HepG2 (cell line): ENCODE measurements at regions not wholly inside any gene's neighbourhood (a gene's known extent, or its start where the extent isn't known, plus 50 kb on each side); places are given as distances from the start of the nearest gene placed in this dataset.

Source experiments
- ATAC-seq: fragments of 200-7000 bp; cut with Tn5 transposase; 3 replicates; pipeline ENCODE4 v1.9.1; 2020; ENCODE audit warnings: mild to moderate bottlenecking, moderate library complexity
- BruUV-seq: library from RNA; stranded (reverse); fragments of 400-500 nt; replicated peaks from 2 replicates; lab custom pipeline; 2021; lab: Mats Ljungman, UMichigan
- CTCF ChIA-PET: fragments of 300-600 bp; formaldehyde crosslinking; extraction: SDS; loops from one replicate; lab custom pipeline; 2021; ENCODE audit warnings: low total read pairs, inconsistent platforms, low intra/inter-chr PET ratio; lab: Yijun Ruan, JAX
- POLR2A ChIA-PET: fragments of 350-600 bp; sonication (Branson Sonifier 250); formaldehyde crosslinking; loops from one replicate; lab custom pipeline; 2020; ENCODE audit warnings: antibody characterized with exemption, inconsistent platforms; lab: Yijun Ruan, JAX
- DNase-seq: peaks from one replicate; pipeline ENCODE4 v3.0.0-alpha.2; 2015; ENCODE audit warnings: low spot score
- FAIRE-seq: peaks from 3 replicates; lab custom pipeline; 2011; peaks lifted over from hg19 to GRCh38; lab: Jason Lieb, UNC
- H2AFZ ChIP-seq: one replicate; pipeline ENCODE4 v1.6.1; 2011; ENCODE audit warnings: low read length, inconsistent platforms
- H3K27ac ChIP-seq: fragments of 300-600 bp; 3 replicates; pipeline ENCODE4 v1.8.0; 2011; ENCODE audit warnings: mixed run types, mild to moderate bottlenecking, mixed read lengths, low read length, inconsistent platforms; ENCODE audit not compliant: insufficient read depth; ENCODE audit errors: extremely low read length
- H3K27me3 ChIP-seq, 2 experiments: fragments of 200-600 bp in 1 of 2; 2 replicates in 1 of 2; 3 replicates in 1 of 2; pipeline versions ENCODE4 v1.6.0 to v1.8.0; 2011; ENCODE audit warnings: low read length in 2 of 2, mild to moderate bottlenecking in 2 of 2, moderate library complexity in 2 of 2, inconsistent platforms in 1 of 2; ENCODE audit not compliant: insufficient read depth in 2 of 2, control insufficient read depth in 1 of 2
- H3K36me3 ChIP-seq, 2 experiments: fragments of 200-600 bp in 1 of 2; replicated peaks in 1 of 2; 2 replicates in 1 of 2; 3 replicates in 1 of 2; pipeline versions ENCODE4 v1.5.1 to v1.8.0; 2011; ENCODE audit warnings: low read length in 2 of 2, inconsistent platforms in 1 of 2; ENCODE audit not compliant: insufficient read depth in 2 of 2, control insufficient read depth in 1 of 2
- H3K4me1 ChIP-seq: 2 replicates; pipeline ENCODE4 v1.5.1; 2012; ENCODE audit warnings: low read length, inconsistent platforms; ENCODE audit not compliant: insufficient read depth
- H3K4me2 ChIP-seq: 2 replicates; pipeline ENCODE4 v1.6.0; 2011; ENCODE audit warnings: low read depth, low read length, inconsistent platforms
- H3K4me3 ChIP-seq, 3 experiments: fragments of 200-600 bp in 1 of 3; sonication (generic), shearing (Covaris generic) in 1 of 3; replicated peaks in 1 of 3; 2 replicates each; pipeline ENCODE4 v1.5.1; 2011 to 2016; ENCODE audit warnings: low read length in 3 of 3, inconsistent platforms in 2 of 3, low read depth in 2 of 3, mild to moderate bottlenecking in 2 of 3, control low read depth in 1 of 3, mixed read lengths in 1 of 3; ENCODE audit not compliant: insufficient read depth in 1 of 3
- H3K79me2 ChIP-seq: one replicate; pipeline ENCODE4 v1.6.1; 2011; ENCODE audit warnings: low read length, inconsistent platforms; ENCODE audit not compliant: insufficient read depth
- H3K9ac ChIP-seq: 2 replicates; pipeline ENCODE4 v1.6.0; 2011; ENCODE audit warnings: mild to moderate bottlenecking, low read depth, low read length, inconsistent platforms; ENCODE audit not compliant: insufficient read depth
- H3K9me3 ChIP-seq: 2 replicates; pipeline ENCODE4 v1.5.1; 2012; ENCODE audit warnings: mild to moderate bottlenecking, low read length
- H4K20me1 ChIP-seq: 2 replicates; pipeline ENCODE4 v1.6.0; 2011; ENCODE audit warnings: inconsistent platforms, mild to moderate bottlenecking, low read length, moderate library complexity; ENCODE audit not compliant: insufficient read depth
- CEBPB ChIP-seq: IDR thresholded peaks from 2 replicates; pipeline ENCODE4 v1.6.1; 2011; ENCODE audit warnings: low read depth, low read length, improper control_type of control experiment, borderline replicate concordance
- CEBPG ChIP-seq: IDR thresholded peaks from 2 replicates; pipeline ENCODE4 v1.6.1; 2016
- GLMP ChIP-seq: sonication (generic); formaldehyde crosslinking; IDR thresholded peaks from 2 replicates; pipeline ENCODE4 v1.9.0; 2021; ENCODE audit warnings: missing genetic modification reagents, mild to moderate bottlenecking, borderline replicate concordance
- HNRNPK ChIP-seq: fragments of 200-400 bp; formaldehyde crosslinking; IDR thresholded peaks from 2 replicates; pipeline ENCODE4 v1.6.1; 2018; ENCODE audit warnings: low read length, low read depth, moderate library complexity, mild to moderate bottlenecking; ENCODE audit not compliant: poor library complexity, severe bottlenecking
- KDM3A ChIP-seq: IDR thresholded peaks from 2 replicates; pipeline ENCODE4 v1.6.1; 2018; ENCODE audit warnings: low read depth, missing compliant biosample characterization
- MYNN ChIP-seq: sonication (generic); formaldehyde crosslinking; IDR thresholded peaks from 2 replicates; pipeline ENCODE4 v1.4.0; 2020; ENCODE audit warnings: mild to moderate bottlenecking, low read depth, missing genetic modification reagents
- PHF5A ChIP-seq: IDR thresholded peaks from one replicate; pipeline ENCODE4 v1.6.1; 2018; ENCODE audit warnings: low read depth, missing genetic modification reagents; ENCODE audit not compliant: unreplicated experiment
- RARA ChIP-seq: IDR thresholded peaks from 2 replicates; pipeline ENCODE4 v1.6.1; 2016; ENCODE audit warnings: missing genetic modification reagents, missing compliant biosample characterization
- SAFB2 ChIP-seq: sonication (generic); formaldehyde crosslinking; IDR thresholded peaks from 2 replicates; pipeline ENCODE4 v1.5.1; 2020; ENCODE audit warnings: missing genetic modification reagents, low read depth, mild to moderate bottlenecking, borderline replicate concordance
- SOX5 ChIP-seq: IDR thresholded peaks from 2 replicates; pipeline ENCODE4 v1.6.1; 2016; ENCODE audit warnings: borderline replicate concordance
- SOX6 ChIP-seq, 2 experiments: fragments of 450-650 bp in 1 of 2; sonication (generic) in 1 of 2; formaldehyde crosslinking in 1 of 2; IDR thresholded peaks; 2 replicates each; pipeline versions ENCODE4 v1.4.0 to v1.6.1; 2017 to 2020; ENCODE audit warnings: antibody characterized with exemption in 1 of 2, mild to moderate bottlenecking in 1 of 2, missing genetic modification reagents in 1 of 2
- TEAD2 ChIP-seq: sonication (generic); formaldehyde crosslinking; IDR thresholded peaks from 2 replicates; pipeline ENCODE4 v1.9.0; 2021; ENCODE audit warnings: missing genetic modification reagents
- WIZ ChIP-seq: sonication (generic); formaldehyde crosslinking; IDR thresholded peaks from 2 replicates; pipeline ENCODE4 v1.5.1; 2020; ENCODE audit warnings: mild to moderate bottlenecking, missing genetic modification reagents
- YY1 ChIP-seq: IDR thresholded peaks from 2 replicates; pipeline ENCODE4 v1.6.1; 2011; ENCODE audit warnings: low read length, low read depth, moderate library complexity, mild to moderate bottlenecking; ENCODE audit not compliant: insufficient read depth, insufficient replicate concordance
- ZNF720 ChIP-seq: sonication (generic); formaldehyde crosslinking; IDR thresholded peaks from 2 replicates; pipeline ENCODE4 v1.4.0; 2020; ENCODE audit warnings: missing genetic modification reagents
- ZNF891 ChIP-seq: sonication (generic); formaldehyde crosslinking; IDR thresholded peaks from 2 replicates; pipeline ENCODE4 v1.5.0; 2020; ENCODE audit warnings: mild to moderate bottlenecking, missing genetic modification reagents
- WGBS: methylation state at CpG from one replicate; pipeline ENCODE4 v1.1.6; 2017; ENCODE audit warnings: low lambda C conversion rate; 5-methylcytosine and 5-hydroxymethylcytosine counted together
- in situ Hi-C: cut with HindIII; loops from 2 replicates; pipeline ENCODE4 v1.10.0; 2017; ENCODE audit warnings: low pct_unique_long_range_greater_than_20kb; ENCODE audit not compliant: extremely low pct_ligation_motif_present
- intact Hi-C: fragments of 100-400 bp; cut with micrococcal nuclease; formaldehyde crosslinking; loops from one replicate; pipeline ENCODE4 v1.10.0; 2022; ENCODE audit not compliant: unreplicated experiment
- TF ChIP-seq, protein P1 (sequence below): sonication (generic); formaldehyde crosslinking; IDR thresholded peaks from 2 replicates; pipeline ENCODE4 v1.4.0; 2020; ENCODE audit warnings: missing genetic modification reagents
- TF ChIP-seq, protein P2 (sequence below): sonication (generic); formaldehyde crosslinking; IDR thresholded peaks from 2 replicates; pipeline ENCODE4 v1.8.0; 2022; ENCODE audit warnings: low read depth, missing genetic modification reagents
- TF ChIP-seq, protein P3 (sequence below): sonication (generic); formaldehyde crosslinking; IDR thresholded peaks from 2 replicates; pipeline ENCODE4 v1.5.0; 2020; ENCODE audit warnings: mild to moderate bottlenecking, low read depth, missing genetic modification reagents, borderline replicate concordance
- TF ChIP-seq, protein P4 (sequence below): sonication (generic); formaldehyde crosslinking; conservative IDR thresholded peaks from 2 replicates; pipeline ENCODE4 v1.4.0; 2020; ENCODE audit warnings: missing genetic modification reagents

- BruUV-seq = no TSS peak
- H3K9me3 ChIP-seq = no peaks in the 10 kb centered on the region
- H3K27me3 ChIP-seq = no peaks in the 10 kb centered on the region
- no peaks in the 10 kb centered on the region for H4K20me1 ChIP-seq
- peak overlapping the region; percentile 23; the same call in 1 of the 2 replicates for H3K4me2 ChIP-seq
- intact Hi-C loops (no loop called here), in situ Hi-C loops (no loop called here)
- no peak overlapping the region for H3K9ac ChIP-seq
- no peak overlapping the region for H3K27ac ChIP-seq
- ChIA-PET POLR2A (no interaction called here), CTCF (no interaction called here)
- peaks cover 7% of the 10 kb centered on the region for H3K4me1 ChIP-seq
- no peaks in the 10 kb centered on the region for H3K79me2 ChIP-seq
- no peaks in the 10 kb centered on the region for H3K36me3 ChIP-seq
- WGBS = 0% methylated on average over 1 of the region's 4 CpGs
- no peak overlapping the region for H2AFZ ChIP-seq
- peak; percentile 12 for DNase-seq
- FAIRE-seq = no peak
- H3K4me3 ChIP-seq = no peak overlapping the region
- peak; percentile 63 for ATAC-seq
- TF ChIP-seq RARA (no peak), YY1 (no peak), SOX5 (CRISPR knock-in tag) (peak; percentile 71; the same call in 1 of the 2 replicates), PHF5A (CRISPR knock-in tag) (no peak), SOX6 (IDR thresholded peaks at IDR 0.05) (no peak), SOX6 (CRISPR knock-in tag; IDR thresholded peaks at IDR 0.05) (peak; percentile 51; the same call in 1 of the 2 replicates), KDM3A (CRISPR knock-in tag) (no peak), ZNF891 (CRISPR knock-in tag) (no peak), CEBPG (CRISPR knock-in tag) (peak; percentile 44; the same call in 1 of the 2 replicates), HNRNPK (no peak), SAFB2 (no peak), TEAD2 (CRISPR knock-in tag) (no peak), MYNN (CRISPR knock-in tag) (no peak), GLMP (CRISPR knock-in tag) (no peak), CEBPB (peak; percentile 60; the same call in 1 of the 2 replicates), WIZ (no peak), ZNF720 (CRISPR knock-in tag) (no peak)
- TF ChIP-seq, protein P1, sequence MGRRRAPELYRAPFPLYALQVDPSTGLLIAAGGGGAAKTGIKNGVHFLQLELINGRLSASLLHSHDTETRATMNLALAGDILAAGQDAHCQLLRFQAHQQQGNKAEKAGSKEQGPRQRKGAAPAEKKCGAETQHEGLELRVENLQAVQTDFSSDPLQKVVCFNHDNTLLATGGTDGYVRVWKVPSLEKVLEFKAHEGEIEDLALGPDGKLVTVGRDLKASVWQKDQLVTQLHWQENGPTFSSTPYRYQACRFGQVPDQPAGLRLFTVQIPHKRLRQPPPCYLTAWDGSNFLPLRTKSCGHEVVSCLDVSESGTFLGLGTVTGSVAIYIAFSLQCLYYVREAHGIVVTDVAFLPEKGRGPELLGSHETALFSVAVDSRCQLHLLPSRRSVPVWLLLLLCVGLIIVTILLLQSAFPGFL (CRISPR knock-in tag) = no peak
- TF ChIP-seq, protein P2, sequence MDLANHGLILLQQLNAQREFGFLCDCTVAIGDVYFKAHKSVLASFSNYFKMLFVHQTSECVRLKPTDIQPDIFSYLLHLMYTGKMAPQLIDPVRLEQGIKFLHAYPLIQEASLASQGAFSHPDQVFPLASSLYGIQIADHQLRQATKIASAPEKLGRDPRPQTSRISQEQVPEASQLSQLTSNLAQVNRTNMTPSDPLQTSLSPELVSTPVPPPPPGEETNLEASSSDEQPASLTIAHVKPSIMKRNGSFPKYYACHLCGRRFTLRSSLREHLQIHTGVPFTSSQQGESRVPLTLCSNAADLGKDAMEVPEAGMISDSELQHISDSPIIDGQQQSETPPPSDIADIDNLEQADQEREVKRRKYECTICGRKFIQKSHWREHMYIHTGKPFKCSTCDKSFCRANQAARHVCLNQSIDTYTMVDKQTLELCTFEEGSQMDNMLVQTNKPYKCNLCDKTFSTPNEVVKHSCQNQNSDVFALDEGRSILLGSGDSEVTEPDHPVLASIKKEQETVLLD (CRISPR knock-in tag) = no peak
- TF ChIP-seq, protein P3, sequence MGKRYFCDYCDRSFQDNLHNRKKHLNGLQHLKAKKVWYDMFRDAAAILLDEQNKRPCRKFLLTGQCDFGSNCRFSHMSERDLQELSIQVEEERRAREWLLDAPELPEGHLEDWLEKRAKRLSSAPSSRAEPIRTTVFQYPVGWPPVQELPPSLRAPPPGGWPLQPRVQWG (CRISPR knock-in tag) = no peak
- TF ChIP-seq, protein P4, sequence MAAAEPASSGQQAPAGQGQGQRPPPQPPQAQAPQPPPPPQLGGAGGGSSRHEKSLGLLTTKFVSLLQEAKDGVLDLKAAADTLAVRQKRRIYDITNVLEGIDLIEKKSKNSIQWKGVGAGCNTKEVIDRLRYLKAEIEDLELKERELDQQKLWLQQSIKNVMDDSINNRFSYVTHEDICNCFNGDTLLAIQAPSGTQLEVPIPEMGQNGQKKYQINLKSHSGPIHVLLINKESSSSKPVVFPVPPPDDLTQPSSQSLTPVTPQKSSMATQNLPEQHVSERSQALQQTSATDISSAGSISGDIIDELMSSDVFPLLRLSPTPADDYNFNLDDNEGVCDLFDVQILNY (CRISPR knock-in tag) = no peak
Measured at GRCh38 chrX:15908603-15909290, 54.1 kb upstream of the AP1S2 start.
